CD4-positive, alpha-beta T cell treated with Interleukin-6 for 4 hours (primary cell): ENCODE measurements at regions not wholly inside any gene's neighbourhood (a gene's known extent, or its start where the extent isn't known, plus 50 kb on each side); places are given as distances from the start of the nearest gene placed in this dataset.
A peak's percentile ranks its signal among the peaks of the same experiment; 100 is the strongest.
"Not testable (repeated sequence)": the region's sequence is repeated elsewhere in the genome, so short reads cannot be mapped to it uniquely, and the experiment has no call there.

ENCODE experiments used
- DNase-seq: peaks from one replicate; pipeline ENCODE4 v3.0.0-alpha.2; 2020; ENCODE audit warnings: mixed read lengths

- DNase-seq, result no peak
Observed at GRCh38 chr3:98644168-98644567, 50.8 kb upstream of the CPOX start.

GRCh38 chr3:98645039-98645438, 51.6 kb upstream of the CPOX start:
- no peak for DNase-seq

GRCh38 chr3:98646680-98647079, 53.3 kb upstream of the CPOX start:
- DNase-seq, result no peak

GRCh38 chr3:98647197-98647596, 53.8 kb upstream of the CPOX start:
- DNase-seq, result no peak

- DNase-seq, result no peak
Observed at GRCh38 chr3:98650971-98651779, 57.8 kb upstream of the CPOX start.

GRCh38 chr3:98651780-98652077, 58.3 kb upstream of the CPOX start:
- DNase-seq, result no peak

- DNase-seq, result no peak
Observed at GRCh38 chr3:98655666-98656065, 62.3 kb upstream of the CPOX start.

GRCh38 chr3:98657457-98657856, 64.0 kb upstream of the CPOX start:
- peak; percentile 58 for DNase-seq

- no peak for DNase-seq
Observed at GRCh38 chr3:98662699-98663098, 69.3 kb upstream of the CPOX start.

GRCh38 chr3:98670020-98670419, 76.6 kb upstream of the CPOX start:
- DNase-seq, result no peak

GRCh38 chr3:98679986-98680385, 83.2 kb upstream of the ST3GAL6 start:
- no peak for DNase-seq

- no peak for DNase-seq
Observed at GRCh38 chr3:98680723-98681122, 82.4 kb upstream of the ST3GAL6 start.

- no peak for DNase-seq
Observed at GRCh38 chr3:98681486-98681885, 81.7 kb upstream of the ST3GAL6 start.

- not testable (repeated sequence) for DNase-seq
Observed at GRCh38 chr3:98682391-98682790, 80.7 kb upstream of the ST3GAL6 start.

GRCh38 chr3:98688363-98688762, 74.8 kb upstream of the ST3GAL6 start:
- DNase-seq, result no peak

- DNase-seq, result no peak
Observed at GRCh38 chr3:98690876-98691275, 72.3 kb upstream of the ST3GAL6 start.

- no peak for DNase-seq
Observed at GRCh38 chr3:98691897-98692296, 71.2 kb upstream of the ST3GAL6 start.

GRCh38 chr3:98692787-98693473, 70.2 kb upstream of the ST3GAL6 start:
- no peak for DNase-seq

- no peak for DNase-seq
Observed at GRCh38 chr3:98695796-98696195, 67.3 kb upstream of the ST3GAL6 start.

- DNase-seq, result not testable (repeated sequence)
Observed at GRCh38 chr3:98696296-98696695, 66.8 kb upstream of the ST3GAL6 start.

- no peak for DNase-seq
Observed at GRCh38 chr3:98697225-98697624, 65.9 kb upstream of the ST3GAL6 start.

GRCh38 chr3:98699132-98699531, 64.0 kb upstream of the ST3GAL6 start:
- no peak for DNase-seq

- DNase-seq, result no peak
Observed at GRCh38 chr3:98701071-98701675, 62.0 kb upstream of the ST3GAL6 start.

GRCh38 chr3:98702166-98702565, 61.0 kb upstream of the ST3GAL6 start:
- no peak for DNase-seq
